H1 (cell line): ENCODE measurements at regions not wholly inside any gene's neighbourhood (a gene's known extent, or its start where the extent isn't known, plus 50 kb on each side); places are given as distances from the start of the nearest gene placed in this dataset.

ENCODE experiments used
- CTCF ChIA-PET: fragments of 300-600 bp; sonication (Branson Sonifier 250); formaldehyde crosslinking; loops from one replicate; lab custom pipeline; 2021; ENCODE audit not compliant: partially characterized antibody; lab: Charles Lee
- POLR2A ChIA-PET: fragments of 300-600 bp; sonication (Branson Sonifier 250); formaldehyde crosslinking; loops from one replicate; lab custom pipeline; 2021; ENCODE audit warnings: inconsistent platforms; ENCODE audit not compliant: partially characterized antibody; lab: Charles Lee
- DNase-seq, 2 experiments: peaks; one replicate each; pipeline versions ENCODE4 v3.0.0 to v3.0.0-alpha.2; 2010 to 2022; ENCODE audit warnings: low spot score in 2 of 2, low read depth in 1 of 2, mixed read lengths in 1 of 2
- FAIRE-seq: peaks from 2 replicates; lab custom pipeline; 2011; peaks lifted over from hg19 to GRCh38; lab: Jason Lieb, UNC
- H2AFZ ChIP-seq: 2 replicates; pipeline ENCODE4 v1.8.1; 2012; ENCODE audit warnings: low read length, inconsistent platforms
- H2AK5ac ChIP-seq: 2 replicates; pipeline ENCODE4 v1.6.1; 2013; ENCODE audit warnings: low read depth, low read length
- H2BK120ac ChIP-seq: replicated peaks from 2 replicates; pipeline ENCODE3; 2013; ENCODE audit warnings: low read depth, low read length, inconsistent platforms
- H2BK12ac ChIP-seq: 2 replicates; pipeline ENCODE4 v1.6.1; 2013; ENCODE audit warnings: low read depth, low read length
- H2BK15ac ChIP-seq: 2 replicates; pipeline ENCODE4 v1.6.1; 2013; ENCODE audit warnings: low read length
- H2BK20ac ChIP-seq: 2 replicates; pipeline ENCODE4 v1.6.1; 2013; ENCODE audit warnings: low read length
- H2BK5ac ChIP-seq: 2 replicates; pipeline ENCODE4 v1.6.1; 2013; ENCODE audit warnings: low read depth, low read length
- H3K14ac ChIP-seq: 2 replicates; pipeline ENCODE4 v1.6.1; 2013; ENCODE audit warnings: inconsistent platforms; ENCODE audit not compliant: insufficient read length
- H3K18ac ChIP-seq: 2 replicates; pipeline ENCODE4 v1.6.1; 2013; ENCODE audit warnings: low read length; ENCODE audit errors: extremely low read depth
- H3K23ac ChIP-seq: 2 replicates; pipeline ENCODE4 v1.6.1; 2013; ENCODE audit warnings: inconsistent platforms; ENCODE audit not compliant: insufficient read length
- H3K23me2 ChIP-seq: 2 replicates; pipeline ENCODE4 v1.6.1; 2013; ENCODE audit warnings: low read depth, low read length
- H3K27ac ChIP-seq: 2 replicates; pipeline ENCODE4 v1.6.1; 2011; ENCODE audit warnings: low read depth, low read length, inconsistent platforms
- H3K27me3 ChIP-seq, 4 experiments: replicated peaks in 1 of 4; 1 replicate in 1 of 4; 2 replicates in 3 of 4; pipeline versions ENCODE4 v1.6.1 to v1.8.1; 2011 to 2013; ENCODE audit warnings: low read length in 3 of 4, mild to moderate bottlenecking in 3 of 4, inconsistent platforms in 2 of 4, mixed read lengths in 2 of 4, moderate library complexity in 1 of 4; ENCODE audit not compliant: control insufficient read depth in 3 of 4, insufficient read depth in 3 of 4; ENCODE audit errors: extremely low read depth in 1 of 4
- H3K36me3 ChIP-seq, 4 experiments: 2 replicates each; pipeline versions ENCODE4 v1.6.1 to v1.8.1; 2011 to 2013; ENCODE audit warnings: mild to moderate bottlenecking in 4 of 4, low read length in 3 of 4, moderate library complexity in 2 of 4, control low read depth in 1 of 4, inconsistent platforms in 1 of 4; ENCODE audit not compliant: insufficient read depth in 4 of 4, control insufficient read depth in 2 of 4
- H3K4ac ChIP-seq: replicated peaks from 2 replicates; pipeline ENCODE3; 2013; ENCODE audit warnings: low read length, low read depth, mixed read lengths, inconsistent platforms; ENCODE audit not compliant: insufficient read length
- H3K4me1 ChIP-seq, 4 experiments: replicated peaks in 1 of 4; 1 replicate in 1 of 4; 2 replicates in 3 of 4; pipeline versions ENCODE4 v1.6.1 to v1.8.1; 2011 to 2013; ENCODE audit warnings: low read length in 3 of 4, inconsistent platforms in 2 of 4, mixed read lengths in 1 of 4; ENCODE audit not compliant: insufficient read depth in 4 of 4, control insufficient read depth in 3 of 4
- H3K4me2 ChIP-seq, 2 experiments: 2 replicates each; pipeline versions ENCODE4 v1.6.1 to v1.8.1; 2011 to 2013; ENCODE audit warnings: low read depth in 2 of 2, low read length in 2 of 2, control low read depth in 1 of 2, inconsistent platforms in 1 of 2, mild to moderate bottlenecking in 1 of 2; ENCODE audit not compliant: insufficient read depth in 1 of 2
- H3K4me3 ChIP-seq, 4 experiments: fragments of 200-600, 300-600 bp in 1 of 4; sonication (generic), shearing (Covaris generic), sonication (Bioruptor Twin) in 1 of 4; 2 replicates each; pipeline versions ENCODE4 v1.5.1 to v1.8.1; 2011 to 2016; ENCODE audit warnings: low read length in 4 of 4, low read depth in 3 of 4, control low read depth in 2 of 4, inconsistent platforms in 2 of 4, mild to moderate bottlenecking in 2 of 4, mixed read lengths in 1 of 4, moderate library complexity in 1 of 4; ENCODE audit not compliant: insufficient read depth in 2 of 4; ENCODE audit errors: extremely low read depth in 1 of 4
- H3K56ac ChIP-seq: replicated peaks from 2 replicates; pipeline ENCODE3; 2013; ENCODE audit warnings: low read depth, mild to moderate bottlenecking, mixed read lengths, low read length, inconsistent platforms; ENCODE audit not compliant: insufficient read length
- H3K79me1 ChIP-seq: 2 replicates; pipeline ENCODE4 v1.6.1; 2013; ENCODE audit warnings: low read depth, low read length, control low read depth
- H3K79me2 ChIP-seq, 2 experiments: 2 replicates each; pipeline versions ENCODE4 v1.6.1 to v1.8.1; 2012 to 2013; ENCODE audit warnings: low read length in 2 of 2, mild to moderate bottlenecking in 2 of 2, inconsistent platforms in 1 of 2; ENCODE audit not compliant: insufficient read depth in 2 of 2, control insufficient read depth in 1 of 2
- H3K9ac ChIP-seq, 4 experiments: replicated peaks in 1 of 4; 1 replicate in 1 of 4; 2 replicates in 3 of 4; pipeline versions ENCODE4 v1.6.1 to v1.8.1; 2011 to 2013; ENCODE audit warnings: low read depth in 3 of 4, low read length in 3 of 4, control low read depth in 2 of 4, mild to moderate bottlenecking in 2 of 4, moderate library complexity in 2 of 4, inconsistent platforms in 1 of 4; ENCODE audit errors: extremely low read depth in 1 of 4
- H3K9me3 ChIP-seq, 2 experiments: 2 replicates each; pipeline versions ENCODE4 v1.6.1 to v1.8.1; 2012 to 2013; ENCODE audit warnings: mild to moderate bottlenecking in 2 of 2, moderate library complexity in 2 of 2, control low read depth in 1 of 2, inconsistent platforms in 1 of 2, low read depth in 1 of 2, low read length in 1 of 2, mixed read lengths in 1 of 2; ENCODE audit not compliant: insufficient read depth in 2 of 2
- H4K20me1 ChIP-seq, 2 experiments: replicated peaks in 1 of 2; 2 replicates each; pipeline versions ENCODE3 to v1.8.1; 2011 to 2013; ENCODE audit warnings: inconsistent platforms in 2 of 2, low read length in 2 of 2, mild to moderate bottlenecking in 1 of 2; ENCODE audit not compliant: insufficient read depth in 2 of 2, control insufficient read depth in 1 of 2
- H4K5ac ChIP-seq: 2 replicates; pipeline ENCODE4 v1.6.1; 2013; ENCODE audit warnings: low read length, low read depth, mixed read lengths, inconsistent platforms; ENCODE audit not compliant: insufficient read length
- H4K8ac ChIP-seq: 2 replicates; pipeline ENCODE4 v1.8.0; 2013; ENCODE audit warnings: mild to moderate bottlenecking, moderate library complexity, low read length, inconsistent platforms; ENCODE audit not compliant: insufficient read depth; ENCODE audit errors: extremely low read depth
- H4K91ac ChIP-seq: replicated peaks from 2 replicates; pipeline ENCODE3; 2013; ENCODE audit warnings: low read length, mixed read lengths, inconsistent platforms; ENCODE audit not compliant: insufficient read length
- BCL11A ChIP-seq, 2 experiments: IDR thresholded peaks; one replicate each; pipeline ENCODE4 v1.6.1; 2011; ENCODE audit warnings: low read depth in 2 of 2, low read length in 2 of 2, mild to moderate bottlenecking in 2 of 2
- CTBP2 ChIP-seq: IDR thresholded peaks from 2 replicates; pipeline ENCODE4 v1.7.0; 2011; ENCODE audit warnings: borderline replicate concordance, mild to moderate bottlenecking, moderate library complexity, mixed read lengths, low read length; ENCODE audit not compliant: insufficient read depth, insufficient read length
- EP300 ChIP-seq, 2 experiments: IDR thresholded peaks; 1 replicate in 1 of 2; 2 replicates in 1 of 2; pipeline ENCODE4 v1.6.1; 2011 to 2012; ENCODE audit warnings: low read depth in 2 of 2, low read length in 2 of 2, mild to moderate bottlenecking in 2 of 2, borderline replicate concordance in 1 of 2, inconsistent platforms in 1 of 2, moderate library complexity in 1 of 2
- GABPA ChIP-seq: IDR thresholded peaks from 2 replicates; pipeline ENCODE4 v1.6.1; 2011; ENCODE audit warnings: mild to moderate bottlenecking, low read length, moderate library complexity, borderline replicate concordance; ENCODE audit not compliant: insufficient read depth
- HDAC6 ChIP-seq: IDR thresholded peaks from one replicate; pipeline ENCODE4 v1.7.1; 2012; ENCODE audit warnings: low read depth, mild to moderate bottlenecking, inconsistent platforms, low read length, moderate library complexity
- MAFK ChIP-seq: IDR thresholded peaks from 2 replicates; pipeline ENCODE4 v1.6.1; 2012; ENCODE audit warnings: low read depth, mild to moderate bottlenecking, improper control_type of control experiment, low read length
- NRF1 ChIP-seq: IDR thresholded peaks from 2 replicates; pipeline ENCODE4 v1.6.1; 2011; ENCODE audit warnings: mild to moderate bottlenecking, low read depth, low read length, improper control_type of control experiment
- PHF8 ChIP-seq: fragments of 200-600 bp; sonication (generic); conservative IDR thresholded peaks from 2 replicates; pipeline ENCODE4 v1.7.1; 2012; ENCODE audit warnings: low read depth, mild to moderate bottlenecking, inconsistent platforms, low read length, moderate library complexity
- POLR2AphosphoS5 ChIP-seq: IDR thresholded peaks from 2 replicates; pipeline ENCODE4 v1.6.1; 2011; ENCODE audit warnings: low read depth, low read length
- RAD21 ChIP-seq, 2 experiments: IDR thresholded peaks in 1 of 2; conservative IDR thresholded peaks in 1 of 2; 2 replicates each; pipeline ENCODE4 v1.6.1; 2011; ENCODE audit warnings: low read depth in 2 of 2, low read length in 2 of 2, improper control_type of control experiment in 1 of 2, inconsistent platforms in 1 of 2, mild to moderate bottlenecking in 1 of 2, moderate library complexity in 1 of 2
- SRF ChIP-seq: IDR thresholded peaks from 2 replicates; pipeline ENCODE4 v1.6.1; 2011; ENCODE audit warnings: mild to moderate bottlenecking, low read depth, low read length, moderate library complexity
- USF2 ChIP-seq: IDR thresholded peaks from 2 replicates; pipeline ENCODE4 v1.6.1; 2011; ENCODE audit warnings: low read length, improper control_type of control experiment
- ZNF274 ChIP-seq: IDR thresholded peaks from 2 replicates; pipeline ENCODE4 v1.7.0; 2012; ENCODE audit warnings: low read length, borderline replicate concordance; ENCODE audit errors: extremely low read depth
- WGBS, 2 experiments: shearing (Covaris generic) in 1 of 2; methylation state at CpG; one replicate each; pipeline versions ENCODE4 v1.1.6 to v1.1.7; 2013 to 2015; ENCODE audit warnings: low lambda C conversion rate in 2 of 2, mixed read lengths in 2 of 2, inconsistent platforms in 1 of 2, low coverage in 1 of 2, missing lambda C conversion rate in 1 of 2; ENCODE audit not compliant: insufficient replicate concordance in 2 of 2, insufficient coverage in 1 of 2, insufficient read length in 1 of 2; ENCODE audit errors: extremely low coverage in 1 of 2, missing lambda C conversion rate in 1 of 2; 5-methylcytosine and 5-hydroxymethylcytosine counted together

- Histone ChIP-seq H3K23ac (no peak overlapping the region), H3K27me3 (no peaks in the 10 kb centered on the region), H2BK20ac (no peak overlapping the region), H4K91ac (no peak overlapping the region), H3K79me2 (no peaks in the 10 kb centered on the region), H2BK12ac (no peak overlapping the region), H3K4me2 (no peak overlapping the region), H3K4me3 (no peak overlapping the region), H2BK120ac (no peak overlapping the region), H4K8ac (no peak overlapping the region), H3K36me3 (no peaks in the 10 kb centered on the region), H3K18ac (no peak overlapping the region), H2AK5ac (no peak overlapping the region), H3K14ac (no peak overlapping the region), H3K4me1 (no peaks in the 10 kb centered on the region), H3K27ac (no peak overlapping the region), H2BK5ac (no peak overlapping the region), H3K79me1 (no peaks in the 10 kb centered on the region), H3K4ac (no peak overlapping the region), H4K5ac (no peak overlapping the region), H3K56ac (no peak overlapping the region), H2AFZ (0 out of 2 replicates have a peak overlapping the region, but pooled peaks have one; percentile 80), H2BK15ac (no peak overlapping the region), H4K20me1 (no peaks in the 10 kb centered on the region), H3K9ac (no peak overlapping the region), H3K9me3 (no peaks in the 10 kb centered on the region), H3K23me2 (no peaks in the 10 kb centered on the region)
- CTCF ChIA-PET, result interaction anchor here (0.7 kb wide), 1 partner anchor 11 kb away, joined by 4 read pairs; no protein-coding TSS in a partner anchor
- WGBS, 2 experiments, result 57% methylated on average over 3 of the region's 3 CpGs; no CpG with 5 or more reads in 1 of the 2 experiments
- POLR2A ChIA-PET, result no interaction called here
- DNase-seq, result no peak
- FAIRE-seq, result no peak
- TF ChIP-seq GABPA (no peak), HDAC6 (no peak), BCL11A (IDR thresholded peaks at IDR 0.05; ENCODE audit: low read depth in 2 of 2, low read length in 2 of 2) (no peak), RAD21 (IDR thresholded peaks at IDR 0.05 in 1 of 2, conservative IDR thresholded peaks at IDR 0.05 in 1 of 2; ENCODE audit: low read depth in 2 of 2, low read length in 2 of 2) (no peak), CTBP2 (no peak), NRF1 (no peak), PHF8 (no peak), POLR2AphosphoS5 (no peak), EP300 (IDR thresholded peaks at IDR 0.05; ENCODE audit: borderline replicate concordance in 1 of 2, low read depth in 2 of 2, low read length in 2 of 2) (no peak), ZNF274 (no peak), USF2 (no peak), SRF (no peak), MAFK (no peak)
These were observed 976.0 kb downstream of the DNAJB9 start for GRCh38 chr7:109545686-109546085.
